ENCODE measurements at regions not wholly inside any gene's neighbourhood (a gene's known extent, or its start where the extent isn't known, plus 50 kb on each side); places are given as distances from the start of the nearest gene placed in this dataset.
A peak's percentile ranks its signal among the peaks of the same experiment; 100 is the strongest.

DNA sequence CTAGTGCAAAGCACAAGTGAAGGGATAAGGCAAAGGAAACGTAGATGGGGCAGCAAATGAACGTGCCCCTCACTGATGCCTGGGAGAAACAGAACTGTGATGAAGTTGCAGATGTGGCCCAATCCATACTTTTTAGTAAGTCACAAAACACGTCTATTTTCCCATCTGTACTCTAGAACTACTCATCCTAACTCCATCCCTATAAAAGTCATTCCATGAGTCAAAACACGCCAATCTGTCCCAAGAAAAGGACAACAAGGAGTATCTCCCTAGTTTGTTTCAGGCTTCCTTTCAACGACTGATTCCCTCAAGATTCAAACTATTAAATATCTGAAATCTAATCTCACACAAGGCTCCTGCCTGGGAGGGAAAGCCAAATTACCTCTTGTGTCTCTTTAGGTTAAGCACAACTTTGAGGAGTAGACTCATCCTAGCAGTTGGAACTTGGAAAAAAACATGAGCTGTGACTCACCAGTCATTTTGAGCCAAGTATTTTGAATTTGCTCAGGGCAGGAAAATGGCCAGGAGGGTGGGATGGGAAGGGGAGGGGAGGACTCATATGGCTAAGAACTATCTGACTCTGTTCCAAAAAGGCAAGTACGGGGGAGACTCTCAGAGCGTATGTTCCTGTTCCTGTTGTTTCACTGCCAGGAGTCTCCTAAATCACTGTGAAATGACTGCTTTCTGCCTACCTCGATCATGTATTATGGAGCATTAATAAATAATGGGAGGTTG lies 214.5 kb upstream of the CAMK1G start:
- peaks cover 6% of the 10 kb centered on the region for H3K4me1 Mint-ChIP-seq
- TF ChIP-seq ZNF331 (CRISPR knock-in tag; IDR thresholded peaks at IDR 0.05; ENCODE audit: low read depth) (no peak), JUNB (IDR thresholded peaks at IDR 0.05; ENCODE audit: unreplicated experiment) (no peak), POLR2AphosphoS5 (IDR thresholded peaks at IDR 0.05; ENCODE audit: low read depth) (no peak), ETS1 (IDR thresholded peaks at IDR 0.05) (no peak), REST (IDR thresholded peaks at IDR 0.05; ENCODE audit: unreplicated experiment) (no peak), EZH2phosphoT487 (IDR thresholded peaks at IDR 0.05; ENCODE audit: unreplicated experiment) (no peak), CREB1 (CRISPR knock-in tag; IDR thresholded peaks at IDR 0.05; ENCODE audit: low read depth) (no peak), NANOG (IDR thresholded peaks at IDR 0.05; ENCODE audit: borderline replicate concordance) (no peak), ZNF114 (CRISPR knock-in tag; IDR thresholded peaks at IDR 0.05) (no peak), EZH2 (IDR thresholded peaks at IDR 0.05; ENCODE audit: low read depth, unreplicated experiment) (no peak), STAT1 (IDR thresholded peaks at IDR 0.05; ENCODE audit: unreplicated experiment) (no peak)
- TF ChIP-seq, protein P1, sequence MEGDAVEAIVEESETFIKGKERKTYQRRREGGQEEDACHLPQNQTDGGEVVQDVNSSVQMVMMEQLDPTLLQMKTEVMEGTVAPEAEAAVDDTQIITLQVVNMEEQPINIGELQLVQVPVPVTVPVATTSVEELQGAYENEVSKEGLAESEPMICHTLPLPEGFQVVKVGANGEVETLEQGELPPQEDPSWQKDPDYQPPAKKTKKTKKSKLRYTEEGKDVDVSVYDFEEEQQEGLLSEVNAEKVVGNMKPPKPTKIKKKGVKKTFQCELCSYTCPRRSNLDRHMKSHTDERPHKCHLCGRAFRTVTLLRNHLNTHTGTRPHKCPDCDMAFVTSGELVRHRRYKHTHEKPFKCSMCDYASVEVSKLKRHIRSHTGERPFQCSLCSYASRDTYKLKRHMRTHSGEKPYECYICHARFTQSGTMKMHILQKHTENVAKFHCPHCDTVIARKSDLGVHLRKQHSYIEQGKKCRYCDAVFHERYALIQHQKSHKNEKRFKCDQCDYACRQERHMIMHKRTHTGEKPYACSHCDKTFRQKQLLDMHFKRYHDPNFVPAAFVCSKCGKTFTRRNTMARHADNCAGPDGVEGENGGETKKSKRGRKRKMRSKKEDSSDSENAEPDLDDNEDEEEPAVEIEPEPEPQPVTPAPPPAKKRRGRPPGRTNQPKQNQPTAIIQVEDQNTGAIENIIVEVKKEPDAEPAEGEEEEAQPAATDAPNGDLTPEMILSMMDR (conservative IDR thresholded peaks at IDR 0.05; ENCODE audit: low read depth in 2 of 2): no peak
- TF ChIP-seq, protein P2, sequence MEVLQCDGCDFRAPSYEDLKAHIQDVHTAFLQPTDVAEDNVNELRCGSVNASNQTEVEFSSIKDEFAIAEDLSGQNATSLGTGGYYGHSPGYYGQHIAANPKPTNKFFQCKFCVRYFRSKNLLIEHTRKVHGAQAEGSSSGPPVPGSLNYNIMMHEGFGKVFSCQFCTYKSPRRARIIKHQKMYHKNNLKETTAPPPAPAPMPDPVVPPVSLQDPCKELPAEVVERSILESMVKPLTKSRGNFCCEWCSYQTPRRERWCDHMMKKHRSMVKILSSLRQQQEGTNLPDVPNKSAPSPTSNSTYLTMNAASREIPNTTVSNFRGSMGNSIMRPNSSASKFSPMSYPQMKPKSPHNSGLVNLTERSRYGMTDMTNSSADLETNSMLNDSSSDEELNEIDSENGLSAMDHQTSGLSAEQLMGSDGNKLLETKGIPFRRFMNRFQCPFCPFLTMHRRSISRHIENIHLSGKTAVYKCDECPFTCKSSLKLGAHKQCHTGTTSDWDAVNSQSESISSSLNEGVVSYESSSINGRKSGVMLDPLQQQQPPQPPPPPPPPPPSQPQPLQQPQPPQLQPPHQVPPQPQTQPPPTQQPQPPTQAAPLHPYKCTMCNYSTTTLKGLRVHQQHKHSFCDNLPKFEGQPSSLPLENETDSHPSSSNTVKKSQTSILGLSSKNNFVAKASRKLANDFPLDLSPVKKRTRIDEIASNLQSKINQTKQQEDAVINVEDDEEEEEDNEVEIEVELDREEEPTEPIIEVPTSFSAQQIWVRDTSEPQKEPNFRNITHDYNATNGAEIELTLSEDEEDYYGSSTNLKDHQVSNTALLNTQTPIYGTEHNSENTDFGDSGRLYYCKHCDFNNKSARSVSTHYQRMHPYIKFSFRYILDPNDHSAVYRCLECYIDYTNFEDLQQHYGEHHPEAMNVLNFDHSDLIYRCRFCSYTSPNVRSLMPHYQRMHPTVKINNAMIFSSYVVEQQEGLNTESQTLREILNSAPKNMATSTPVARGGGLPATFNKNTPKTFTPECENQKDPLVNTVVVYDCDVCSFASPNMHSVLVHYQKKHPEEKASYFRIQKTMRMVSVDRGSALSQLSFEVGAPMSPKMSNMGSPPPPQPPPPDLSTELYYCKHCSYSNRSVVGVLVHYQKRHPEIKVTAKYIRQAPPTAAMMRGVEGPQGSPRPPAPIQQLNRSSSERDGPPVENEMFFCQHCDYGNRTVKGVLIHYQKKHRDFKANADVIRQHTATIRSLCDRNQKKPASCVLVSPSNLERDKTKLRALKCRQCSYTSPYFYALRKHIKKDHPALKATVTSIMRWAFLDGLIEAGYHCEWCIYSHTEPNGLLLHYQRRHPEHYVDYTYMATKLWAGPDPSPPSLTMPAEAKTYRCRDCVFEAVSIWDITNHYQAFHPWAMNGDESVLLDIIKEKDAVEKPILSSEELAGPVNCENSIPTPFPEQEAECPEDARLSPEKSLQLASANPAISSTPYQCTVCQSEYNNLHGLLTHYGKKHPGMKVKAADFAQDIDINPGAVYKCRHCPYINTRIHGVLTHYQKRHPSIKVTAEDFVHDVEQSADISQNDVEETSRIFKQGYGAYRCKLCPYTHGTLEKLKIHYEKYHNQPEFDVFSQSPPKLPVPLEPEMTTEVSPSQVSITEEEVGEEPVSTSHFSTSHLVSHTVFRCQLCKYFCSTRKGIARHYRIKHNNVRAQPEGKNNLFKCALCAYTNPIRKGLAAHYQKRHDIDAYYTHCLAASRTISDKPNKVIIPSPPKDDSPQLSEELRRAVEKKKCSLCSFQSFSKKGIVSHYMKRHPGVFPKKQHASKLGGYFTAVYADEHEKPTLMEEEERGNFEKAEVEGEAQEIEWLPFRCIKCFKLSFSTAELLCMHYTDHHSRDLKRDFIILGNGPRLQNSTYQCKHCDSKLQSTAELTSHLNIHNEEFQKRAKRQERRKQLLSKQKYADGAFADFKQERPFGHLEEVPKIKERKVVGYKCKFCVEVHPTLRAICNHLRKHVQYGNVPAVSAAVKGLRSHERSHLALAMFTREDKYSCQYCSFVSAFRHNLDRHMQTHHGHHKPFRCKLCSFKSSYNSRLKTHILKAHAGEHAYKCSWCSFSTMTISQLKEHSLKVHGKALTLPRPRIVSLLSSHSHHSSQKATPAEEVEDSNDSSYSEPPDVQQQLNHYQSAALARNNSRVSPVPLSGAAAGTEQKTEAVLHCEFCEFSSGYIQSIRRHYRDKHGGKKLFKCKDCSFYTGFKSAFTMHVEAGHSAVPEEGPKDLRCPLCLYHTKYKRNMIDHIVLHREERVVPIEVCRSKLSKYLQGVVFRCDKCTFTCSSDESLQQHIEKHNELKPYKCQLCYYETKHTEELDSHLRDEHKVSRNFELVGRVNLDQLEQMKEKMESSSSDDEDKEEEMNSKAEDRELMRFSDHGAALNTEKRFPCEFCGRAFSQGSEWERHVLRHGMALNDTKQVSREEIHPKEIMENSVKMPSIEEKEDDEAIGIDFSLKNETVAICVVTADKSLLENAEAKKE (CRISPR knock-in tag; IDR thresholded peaks at IDR 0.05): no peak
- Histone ChIP-seq H3K27me3 (ENCODE audit: insufficient read depth) (no peaks in the 10 kb centered on the region), H3K79me2 (replicated peaks; ENCODE audit: insufficient read depth) (no peaks in the 10 kb centered on the region), H3K27ac (ENCODE audit: low read depth) (no peak overlapping the region), H3F3A (replicated peaks; ENCODE audit: low read depth) (no peaks in the 10 kb centered on the region), H3K4me3 (no peak overlapping the region), H3K36me3 (ENCODE audit: insufficient read depth) (no peaks in the 10 kb centered on the region), H3K9me2 (ENCODE audit: insufficient read depth) (peaks cover 42% of the 10 kb centered on the region), H3K4me2 (no peak overlapping the region), H3K4me1 (ENCODE audit: insufficient read depth) (peaks cover 8% of the 10 kb centered on the region; the same call in 1 of the 2 replicates), H4K20me1 (replicated peaks; ENCODE audit: insufficient read depth) (no peaks in the 10 kb centered on the region), H2AFZ (peak overlapping the region; percentile 72; the same call in 1 of the 2 replicates)
- peaks cover 6% of the 10 kb centered on the region for H3K27me3 Mint-ChIP-seq (ENCODE audit: insufficient read depth, low read depth, poor library complexity)
- DNase-seq (ENCODE audit: low spot score): no peak
- H3K4me3 Mint-ChIP-seq: no peak overlapping the region
- no peaks in the 10 kb centered on the region; the same call in 2 of the 3 replicates for H3K9me3 Mint-ChIP-seq
- peaks cover 4% of the 10 kb centered on the region; the same call in 1 of the 3 replicates for H3K36me3 Mint-ChIP-seq (ENCODE audit: low read depth)
- no peak overlapping the region for H3K27ac Mint-ChIP-seq
- ATAC-seq: no peak

Data from GM23338 (cell line).